Pancreas (tissue), 10 donors: ENCODE measurements at regions not wholly inside any gene's neighbourhood (a gene's known extent, or its start where the extent isn't known, plus 50 kb on each side); places are given as distances from the start of the nearest gene placed in this dataset.

Experiments used
- ATAC-seq, 4 donors: fragments of 200-7000 bp; cut with Tn5 transposase; one replicate each; pipeline versions ENCODE4 v1.8.0 to v1.9.1; 2020; ENCODE audit warnings: mild to moderate bottlenecking in 4 of 4, moderate library complexity in 4 of 4
- DNase-seq, 6 donors: peaks; one replicate each; pipeline ENCODE4 v3.0.0-alpha.2; 2020
- FAIRE-seq: peaks from 2 replicates; lab custom pipeline; 2012; peaks lifted over from hg19 to GRCh38; lab: Jason Lieb, UNC
- H3K27ac ChIP-seq, 4 donors: fragments of 200-600 bp; sonication (generic); 1 replicate in 3 of 4; 2 replicates in 1 of 4; pipeline versions ENCODE4 v1.5.0 to v1.8.0; 2020
- H3K27me3 ChIP-seq, 4 donors: fragments of 200-600 bp; one replicate each; pipeline ENCODE4 v1.8.0; 2021
- H3K36me3 ChIP-seq, 3 donors: fragments of 200-600 bp; sonication (generic) in 1 of 3; one replicate each; pipeline versions ENCODE4 v1.5.0 to v1.8.0; 2020 to 2021
- H3K4me1 ChIP-seq, 3 donors: fragments of 200-600 bp; one replicate each; pipeline ENCODE4 v1.8.0; 2021
- H3K4me3 ChIP-seq, 4 donors: fragments of 200-600 bp; sonication (generic) in 2 of 4; one replicate each; pipeline versions ENCODE4 v1.5.0 to v1.8.0; 2020 to 2021
- H3K9me3 ChIP-seq, 4 donors: fragments of 200-600 bp; one replicate each; pipeline ENCODE4 v1.8.0; 2021
- CTCF ChIP-seq, 4 donors: fragments of 200-600 bp; sonication (generic) in 3 of 4; IDR thresholded peaks; one replicate each; pipeline versions ENCODE4 v1.5.0 to v1.8.0; 2021; ENCODE audit warnings: antibody characterized with exemption in 4 of 4
- WGBS, 2 donors: extraction: QIAGEN DNeasy Blood & Tissue Kit; methylation state at CpG; one replicate each; pipeline ENCODE4 v1.1.7; 2013; 5-methylcytosine and 5-hydroxymethylcytosine counted together
- intact Hi-C, 3 donors: fragments of 100-400 bp; cut with DNase I; formaldehyde crosslinking; loops; one replicate each; pipeline versions ENCODE4 v1.11.1 to v1.14.2; 2022
- donor health status: healthy with polysubstance abuse.
- donor health status: DM: no; HTN: no; CAD: no; lungs with moderate emphysema.
- donor health status: DM: no; HTN: no; CAD: no.
- donor health status: control.
- donor health status: control.
- donor health status: Bipolar disorder and iron deficiency.
- donor health status: DM: yes; HTN: yes; CAD: no.
- donor health status: DM: no; HTN: no; CAD: no.
- donor health status: DM: no; HTN: no; CAD: no.
- donor health status: DM: yes; HTN: yes; CAD: no.

GRCh38 chr2:120861576-120862191, 126.0 kb downstream of the GLI2 start:
- no peak for FAIRE-seq

GRCh38 chr2:120862201-120863060, 126.8 kb downstream of the GLI2 start:
- no peak for TF ChIP-seq CTCF (IDR thresholded peaks at IDR 0.05)
- H3K27me3 ChIP-seq = no peaks in the 10 kb centered on the region
- no peaks in the 10 kb centered on the region for H3K36me3 ChIP-seq
- no peak for ATAC-seq
- peak in 2 of 6 donors; percentile 35 to 49 for DNase-seq
- H3K4me1 ChIP-seq = no peaks in the 10 kb centered on the region
- no peak for FAIRE-seq
- no peaks in the 10 kb centered on the region for H3K9me3 ChIP-seq
- no peak overlapping the region for H3K4me3 ChIP-seq
- H3K27ac ChIP-seq = no peak overlapping the region
- WGBS, 2 donors = 74 to 86% methylated on average over 18 of the region's 18 CpGs
- intact Hi-C loops = no loop called here

More at GRCh38 chr2:120861576-120862191, 126.0 kb downstream of the GLI2 start:
- no peak overlapping the region for H3K4me3 ChIP-seq
- DNase-seq (peak in 1 of 6 donors; percentile 40), ATAC-seq (no peak)
- H3K27ac ChIP-seq = no peak overlapping the region
- intact Hi-C loops = no loop called here
- H3K9me3 ChIP-seq = no peaks in the 10 kb centered on the region
- TF ChIP-seq CTCF (IDR thresholded peaks at IDR 0.05) = no peak
- H3K27me3 ChIP-seq = no peaks in the 10 kb centered on the region
- 75 to 83% methylated on average over 17 of the region's 17 CpGs for WGBS, 2 donors
- H3K36me3 ChIP-seq = no peaks in the 10 kb centered on the region
- H3K4me1 ChIP-seq = no peaks in the 10 kb centered on the region

GRCh38 chr2:120863146-120863545, 127.5 kb downstream of the GLI2 start:
- Histone ChIP-seq H3K4me3 (no peak overlapping the region), H3K4me1 (no peaks in the 10 kb centered on the region), H3K27me3 (no peaks in the 10 kb centered on the region), H3K9me3 (no peaks in the 10 kb centered on the region), H3K36me3 (no peaks in the 10 kb centered on the region), H3K27ac (no peak overlapping the region)
- DNase-seq = peak in 2 of 6 donors; percentile 39 to 54
- intact Hi-C loops = no loop called here
- 75 to 89% methylated on average over 9 of the region's 9 CpGs for WGBS, 2 donors
- TF ChIP-seq CTCF (IDR thresholded peaks at IDR 0.05) = no peak
- no peak for FAIRE-seq
- no peak for ATAC-seq

GRCh38 chr2:120863661-120864320, 128.1 kb downstream of the GLI2 start:
- H3K27ac ChIP-seq = no peak overlapping the region
- WGBS, 2 donors = 76 to 83% methylated on average over 10 of the region's 10 CpGs
- no peaks in the 10 kb centered on the region for H3K9me3 ChIP-seq
- H3K27me3 ChIP-seq = no peaks in the 10 kb centered on the region
- ATAC-seq (peak in 2 of 4 donors; percentile 29 to 44), DNase-seq (peak in 1 of 6 donors; percentile 40), FAIRE-seq (no peak)
- no peak overlapping the region for H3K4me3 ChIP-seq
- no peaks in the 10 kb centered on the region for H3K4me1 ChIP-seq
- intact Hi-C loops = no loop called here
- no peak for TF ChIP-seq CTCF (IDR thresholded peaks at IDR 0.05)
- H3K36me3 ChIP-seq = no peaks in the 10 kb centered on the region
